CD8-positive, alpha-beta memory T cell (primary cell): ENCODE measurements at regions not wholly inside any gene's neighbourhood (a gene's known extent, or its start where the extent isn't known, plus 50 kb on each side); places are given as distances from the start of the nearest gene placed in this dataset.

ENCODE experiments used
- CTCF ChIA-PET: fragments of 350-600 bp; sonication (Branson Sonifier 250); formaldehyde crosslinking; loops from one replicate; lab custom pipeline; 2021; ENCODE audit warnings: antibody characterized with exemption; lab: Charles Lee
- POLR2A ChIA-PET: fragments of 350-600 bp; sonication (Branson Sonifier 250); formaldehyde crosslinking; loops from one replicate; lab custom pipeline; 2021; ENCODE audit warnings: antibody characterized with exemption; lab: Charles Lee
- DNase-seq, 5 donors: peaks; one replicate each; pipeline versions ENCODE4 v3.0.0 to v3.0.0-alpha.2; 2020 to 2022; ENCODE audit warnings: mixed read lengths in 1 of 5
- H3K27ac ChIP-seq: one replicate; pipeline ENCODE4 v1.7.0; 2013; ENCODE audit warnings: low read depth, mild to moderate bottlenecking, low read length, moderate library complexity
- H3K27me3 ChIP-seq: 2 replicates; pipeline ENCODE4 v1.7.0; 2013; ENCODE audit warnings: low read length, mild to moderate bottlenecking; ENCODE audit not compliant: insufficient read depth, poor library complexity, severe bottlenecking
- H3K36me3 ChIP-seq: 2 replicates; pipeline ENCODE4 v1.7.0; 2013; ENCODE audit warnings: mild to moderate bottlenecking, low read length, moderate library complexity; ENCODE audit not compliant: insufficient read depth
- H3K4me1 ChIP-seq: 2 replicates; pipeline ENCODE4 v1.7.0; 2013; ENCODE audit warnings: mild to moderate bottlenecking, low read length, moderate library complexity; ENCODE audit not compliant: insufficient read depth
- H3K4me3 ChIP-seq: 2 replicates; pipeline ENCODE4 v1.7.0; 2013; ENCODE audit warnings: mild to moderate bottlenecking, low read length
- H3K9me3 ChIP-seq: 2 replicates; pipeline ENCODE4 v1.7.0; 2013; ENCODE audit warnings: mild to moderate bottlenecking, low read length
- H3K27ac Mint-ChIP-seq, 8 donors: one replicate each; pipeline ENCODE4 v1.8.0; 2020 to 2021; ENCODE audit warnings: mixed read lengths in 8 of 8, mild to moderate bottlenecking in 6 of 8, inconsistent platforms in 3 of 8, moderate library complexity in 3 of 8
- H3K27me3 Mint-ChIP-seq, 2 donors: one replicate each; pipeline ENCODE4 v1.8.0; 2020 to 2021; ENCODE audit warnings: mixed read lengths in 2 of 2, mild to moderate bottlenecking in 1 of 2, moderate library complexity in 1 of 2
- H3K36me3 Mint-ChIP-seq, 3 donors: one replicate each; pipeline ENCODE4 v1.8.0; 2020 to 2021; ENCODE audit warnings: mixed read lengths in 3 of 3, inconsistent platforms in 1 of 3, mild to moderate bottlenecking in 1 of 3
- H3K4me1 Mint-ChIP-seq, 3 donors: one replicate each; pipeline ENCODE4 v1.8.0; 2020 to 2021; ENCODE audit warnings: mixed read lengths in 3 of 3, inconsistent platforms in 1 of 3, mild to moderate bottlenecking in 1 of 3
- H3K4me3 Mint-ChIP-seq, 7 donors: one replicate each; pipeline ENCODE4 v1.8.0; 2020 to 2021; ENCODE audit warnings: mixed read lengths in 7 of 7, mild to moderate bottlenecking in 6 of 7, moderate library complexity in 4 of 7, inconsistent platforms in 2 of 7
- H3K9me3 Mint-ChIP-seq, 5 donors: one replicate each; pipeline ENCODE4 v1.8.0; 2020 to 2022; ENCODE audit warnings: mixed read lengths in 5 of 5, mild to moderate bottlenecking in 3 of 5, moderate library complexity in 2 of 5, inconsistent platforms in 1 of 5

GRCh38 chr18:55884498-55884897, 296.5 kb upstream of the TCF4 start:
- Histone ChIP-seq H3K4me3 (no peak overlapping the region), H3K27ac (no peak overlapping the region), H3K27me3 (no peaks in the 10 kb centered on the region), H3K9me3 (no peaks in the 10 kb centered on the region), H3K36me3 (no peaks in the 10 kb centered on the region), H3K4me1 (no peaks in the 10 kb centered on the region)
- no peaks in the 10 kb centered on the region for H3K27me3 Mint-ChIP-seq
- ChIA-PET POLR2A (no interaction called here), CTCF (no interaction called here)
- H3K9me3 Mint-ChIP-seq = peaks cover 0 to 4% (median 0%) of the 10 kb centered on the region in 5 donors
- no peaks in the 10 kb centered on the region for H3K36me3 Mint-ChIP-seq
- no peak for DNase-seq
- no peak overlapping the region for H3K4me3 Mint-ChIP-seq
- H3K27ac Mint-ChIP-seq = no peak overlapping the region
- H3K4me1 Mint-ChIP-seq = no peaks in the 10 kb centered on the region

- H3K4me1 Mint-ChIP-seq = no peaks in the 10 kb centered on the region
- no peak overlapping the region for H3K4me3 Mint-ChIP-seq
- Histone ChIP-seq H3K27ac (no peak overlapping the region), H3K4me1 (no peaks in the 10 kb centered on the region), H3K4me3 (no peak overlapping the region), H3K36me3 (no peaks in the 10 kb centered on the region), H3K27me3 (no peaks in the 10 kb centered on the region), H3K9me3 (no peaks in the 10 kb centered on the region)
- H3K9me3 Mint-ChIP-seq = peaks cover 0 to 11% (median 1%) of the 10 kb centered on the region in 5 donors
- no peaks in the 10 kb centered on the region for H3K36me3 Mint-ChIP-seq
- H3K27ac Mint-ChIP-seq = no peak overlapping the region
- ChIA-PET POLR2A (no interaction called here), CTCF (no interaction called here)
- no peak for DNase-seq
- H3K27me3 Mint-ChIP-seq = no peaks in the 10 kb centered on the region
Measured at GRCh38 chr18:55880617-55881016, 292.6 kb upstream of the TCF4 start.

- Mint-ChIP-seq H3K9me3 (peaks cover 0 to 7% (median 2%) of the 10 kb centered on the region in 5 donors), H3K4me3 (no peak overlapping the region), H3K27me3 (no peaks in the 10 kb centered on the region), H3K36me3 (no peaks in the 10 kb centered on the region), H3K27ac (no peak overlapping the region), H3K4me1 (no peaks in the 10 kb centered on the region)
- Histone ChIP-seq H3K27ac (no peak overlapping the region), H3K4me3 (no peak overlapping the region), H3K9me3 (no peaks in the 10 kb centered on the region), H3K27me3 (no peaks in the 10 kb centered on the region), H3K36me3 (no peaks in the 10 kb centered on the region), H3K4me1 (no peaks in the 10 kb centered on the region)
- POLR2A ChIA-PET = no interaction called here
- DNase-seq = no peak
- CTCF ChIA-PET = no interaction called here
Measured at GRCh38 chr18:55879331-55879730, 291.3 kb upstream of the TCF4 start.

- H3K4me3 ChIP-seq = no peak overlapping the region
- Mint-ChIP-seq H3K4me3 (no peak overlapping the region), H3K27me3 (no peaks in the 10 kb centered on the region), H3K36me3 (no peaks in the 10 kb centered on the region), H3K9me3 (peaks cover 0 to 7% (median 2%) of the 10 kb centered on the region in 5 donors), H3K27ac (no peak overlapping the region), H3K4me1 (no peaks in the 10 kb centered on the region)
- H3K4me1 ChIP-seq = no peaks in the 10 kb centered on the region
- POLR2A ChIA-PET = no interaction called here
- H3K9me3 ChIP-seq = no peaks in the 10 kb centered on the region
- no peaks in the 10 kb centered on the region for H3K27me3 ChIP-seq
- H3K27ac ChIP-seq = no peak overlapping the region
- no peaks in the 10 kb centered on the region for H3K36me3 ChIP-seq
- CTCF ChIA-PET = interaction anchor here (1.3 kb wide), 1 partner anchor 9 kb away, joined by 3 read pairs; no protein-coding TSS in a partner anchor
- DNase-seq = no peak
Measured at GRCh38 chr18:55878224-55878623, 290.2 kb upstream of the TCF4 start.

DNA sequence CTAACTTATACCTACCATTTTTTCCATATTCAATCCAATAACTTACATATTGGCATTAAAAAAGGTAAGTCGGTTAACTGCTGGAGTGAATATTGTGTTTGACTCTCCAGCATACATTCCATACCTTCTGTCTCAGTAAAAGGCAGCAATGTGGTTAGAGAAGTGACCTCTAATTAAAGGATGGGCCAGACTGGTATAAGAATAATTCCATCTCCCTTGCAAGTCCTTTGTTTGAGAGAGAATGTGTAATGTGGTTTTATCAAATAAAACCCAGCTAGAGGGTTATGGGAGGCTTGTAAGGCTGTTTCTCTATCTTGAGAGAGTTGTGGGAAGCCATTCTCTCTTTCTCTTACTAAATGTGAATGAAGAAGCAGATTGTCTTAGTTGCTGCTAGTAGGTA, 289.3 kb upstream of the TCF4 start:
- no peaks in the 10 kb centered on the region for H3K9me3 ChIP-seq
- H3K4me3 Mint-ChIP-seq = no peak overlapping the region
- no peak overlapping the region for H3K27ac ChIP-seq
- ChIA-PET POLR2A (no interaction called here), CTCF (interaction anchor here (1.3 kb wide), 1 partner anchor 9 kb away, joined by 3 read pairs; no protein-coding TSS in a partner anchor)
- no peaks in the 10 kb centered on the region for H3K4me1 ChIP-seq
- H3K36me3 ChIP-seq = no peaks in the 10 kb centered on the region
- no peak for DNase-seq
- no peaks in the 10 kb centered on the region for H3K27me3 ChIP-seq
- H3K9me3 Mint-ChIP-seq = peaks cover 0 to 7% (median 2%) of the 10 kb centered on the region in 5 donors
- no peaks in the 10 kb centered on the region for H3K36me3 Mint-ChIP-seq
- no peak overlapping the region for H3K4me3 ChIP-seq
- H3K27me3 Mint-ChIP-seq = no peaks in the 10 kb centered on the region
- H3K27ac Mint-ChIP-seq = no peak overlapping the region
- H3K4me1 Mint-ChIP-seq = no peaks in the 10 kb centered on the region

DNA sequence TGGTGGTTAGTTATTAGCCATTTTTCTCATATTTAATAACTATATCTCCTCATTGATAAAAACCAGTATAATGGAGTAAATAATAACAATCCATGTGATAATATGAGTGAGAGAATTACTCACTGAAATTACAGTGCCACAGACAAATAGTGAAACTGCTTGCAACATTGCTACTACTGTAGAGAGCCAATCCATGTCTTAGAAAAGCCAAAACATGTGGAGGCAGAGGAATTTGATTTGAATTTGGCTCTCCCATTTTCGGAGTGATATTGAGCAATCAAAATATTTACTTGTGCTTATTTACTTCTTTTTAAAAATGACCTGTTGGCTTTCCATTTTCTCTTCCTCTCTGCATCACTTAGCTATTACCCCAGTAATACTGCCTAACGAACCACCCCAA, 288.3 kb upstream of the TCF4 start:
- Mint-ChIP-seq H3K4me3 (no peak overlapping the region), H3K4me1 (no peaks in the 10 kb centered on the region), H3K36me3 (no peaks in the 10 kb centered on the region), H3K9me3 (peaks cover 0 to 7% (median 2%) of the 10 kb centered on the region in 5 donors), H3K27ac (no peak overlapping the region), H3K27me3 (no peaks in the 10 kb centered on the region)
- Histone ChIP-seq H3K27ac (no peak overlapping the region), H3K9me3 (no peaks in the 10 kb centered on the region), H3K36me3 (no peaks in the 10 kb centered on the region), H3K27me3 (no peaks in the 10 kb centered on the region), H3K4me1 (no peaks in the 10 kb centered on the region), H3K4me3 (no peak overlapping the region)
- ChIA-PET CTCF (no interaction called here), POLR2A (no interaction called here)
- no peak for DNase-seq

DNA sequence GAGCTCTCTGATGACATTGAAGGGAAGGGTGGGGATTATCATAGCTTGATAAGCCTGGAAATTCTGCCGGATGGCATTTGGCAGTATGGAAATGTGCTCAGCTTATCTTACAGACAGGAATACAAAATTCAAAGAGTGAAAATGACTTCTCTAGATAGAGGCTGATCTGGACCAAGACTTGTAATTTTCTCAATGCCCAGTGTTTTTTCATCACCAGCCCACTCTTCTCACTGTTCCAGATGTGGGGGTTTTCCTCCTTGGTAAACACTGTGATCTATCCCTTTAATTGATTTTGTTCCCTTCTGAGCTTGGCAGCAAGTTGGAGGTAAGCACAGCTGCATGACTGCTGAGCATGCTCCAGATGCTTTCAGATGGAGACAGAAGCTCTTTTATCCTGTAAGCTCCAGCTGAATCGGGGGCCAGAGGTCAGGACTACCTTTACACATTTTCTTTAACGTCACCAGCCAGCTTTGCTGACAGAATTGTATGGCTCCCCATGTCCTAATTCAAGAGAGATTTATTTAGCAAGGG, 287.4 kb upstream of the TCF4 start:
- DNase-seq = no peak
- H3K9me3 Mint-ChIP-seq = peaks cover 0 to 7% (median 2%) of the 10 kb centered on the region in 5 donors
- no peaks in the 10 kb centered on the region for H3K27me3 ChIP-seq
- CTCF ChIA-PET = no interaction called here
- no peak overlapping the region for H3K4me3 ChIP-seq
- no peaks in the 10 kb centered on the region for H3K27me3 Mint-ChIP-seq
- H3K9me3 ChIP-seq = no peaks in the 10 kb centered on the region
- H3K36me3 ChIP-seq = no peaks in the 10 kb centered on the region
- no peak overlapping the region for H3K27ac Mint-ChIP-seq
- no peak overlapping the region for H3K4me3 Mint-ChIP-seq
- no peaks in the 10 kb centered on the region for H3K36me3 Mint-ChIP-seq
- H3K4me1 Mint-ChIP-seq = no peaks in the 10 kb centered on the region
- no peak overlapping the region for H3K27ac ChIP-seq
- POLR2A ChIA-PET = no interaction called here
- H3K4me1 ChIP-seq = no peaks in the 10 kb centered on the region

DNA sequence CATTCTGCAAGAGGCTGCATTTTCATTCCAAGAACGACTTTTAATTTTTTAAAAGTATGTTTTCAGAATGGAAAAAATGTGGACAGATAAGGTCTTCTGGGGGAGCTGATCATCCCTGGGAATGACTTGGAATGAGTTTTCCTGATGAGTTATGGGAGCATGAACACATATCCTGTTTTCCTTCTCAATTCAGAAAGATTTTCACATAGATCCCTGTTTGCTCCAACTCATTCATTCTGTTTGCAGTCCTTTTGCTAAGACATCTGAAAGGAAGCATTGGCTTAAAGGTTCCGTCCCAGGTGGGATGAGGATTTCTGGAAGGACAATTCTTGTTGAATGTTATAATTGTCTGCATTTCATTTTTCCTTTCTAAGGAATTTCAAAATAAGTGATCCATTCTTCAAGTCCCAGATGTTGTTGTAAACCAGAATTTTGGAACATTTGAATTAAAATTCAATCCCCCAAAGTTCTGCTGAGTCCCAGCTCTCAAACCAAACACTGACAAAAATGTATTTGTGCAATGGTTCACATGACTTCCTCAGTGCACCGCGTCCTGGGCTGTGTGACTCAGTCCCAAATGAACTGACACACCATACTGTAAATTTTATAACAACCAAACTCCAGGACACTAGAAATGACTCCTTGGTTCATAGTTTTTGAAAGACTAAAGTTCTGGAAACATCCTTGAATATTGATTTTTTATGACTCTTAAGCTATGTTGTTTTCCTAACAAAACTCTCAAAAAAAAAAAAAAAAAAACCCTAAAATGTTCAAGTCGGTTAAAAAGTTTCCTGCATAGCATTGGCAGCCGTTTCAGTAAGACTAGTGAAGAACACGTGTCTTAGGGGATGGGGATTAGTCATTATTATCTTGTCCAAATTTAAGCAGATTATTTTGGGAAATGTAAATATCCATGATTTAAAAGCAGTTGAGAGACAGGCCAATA, 281.8 kb upstream of the TCF4 start:
- no peaks in the 10 kb centered on the region for H3K4me1 ChIP-seq
- no peak for DNase-seq
- ChIA-PET POLR2A (no interaction called here), CTCF (no interaction called here)
- H3K27me3 Mint-ChIP-seq = no peaks in the 10 kb centered on the region
- no peaks in the 10 kb centered on the region for H3K36me3 Mint-ChIP-seq
- H3K27ac Mint-ChIP-seq = no peak overlapping the region
- no peaks in the 10 kb centered on the region for H3K4me1 Mint-ChIP-seq
- no peak overlapping the region for H3K4me3 Mint-ChIP-seq
- no peaks in the 10 kb centered on the region for H3K36me3 ChIP-seq
- H3K9me3 Mint-ChIP-seq = peaks cover 0 to 10% (median 0%) of the 10 kb centered on the region in 5 donors
- H3K4me3 ChIP-seq = no peak overlapping the region
- no peaks in the 10 kb centered on the region for H3K9me3 ChIP-seq
- H3K27ac ChIP-seq = no peak overlapping the region
- no peaks in the 10 kb centered on the region for H3K27me3 ChIP-seq
